HTR-8/SVneo (cell line): ENCODE measurements at regions not wholly inside any gene's neighbourhood (a gene's known extent, or its start where the extent isn't known, plus 50 kb on each side); places are given as distances from the start of the nearest gene placed in this dataset.
"Not testable (repeated sequence)": the region's sequence is repeated elsewhere in the genome, so short reads cannot be mapped to it uniquely, and the experiment has no call there.

Source experiments
- DNase-seq: peaks from one replicate; pipeline ENCODE4 v3.0.0; 2011; ENCODE audit warnings: low spot score, mixed read lengths; ENCODE audit not compliant: insufficient read length
- FAIRE-seq: peaks from 2 replicates; lab custom pipeline; 2011; peaks lifted over from hg19 to GRCh38; lab: Jason Lieb, UNC

GRCh38 chr1:99062192-99062591, 57.5 kb upstream of the PLPPR5 start:
- no peak for FAIRE-seq
- DNase-seq: no peak

GRCh38 chr1:99069146-99069545, 64.5 kb upstream of the PLPPR5 start:
- no peak for DNase-seq
- no peak for FAIRE-seq

- DNase-seq, FAIRE-seq: not testable (repeated sequence)
These were observed 73.9 kb upstream of the PLPPR5 start for GRCh38 chr1:99078529-99078928.

- no peak for FAIRE-seq
- no peak for DNase-seq
These were observed 77.7 kb upstream of the PLPPR5 start for GRCh38 chr1:99082366-99082765.

- no peak for DNase-seq
- no peak for FAIRE-seq
These were observed 78.7 kb upstream of the PLPPR5 start for GRCh38 chr1:99083338-99083737.

GRCh38 chr1:99084562-99084961, 79.9 kb upstream of the PLPPR5 start:
- FAIRE-seq (no peak), DNase-seq (no peak)

GRCh38 chr1:99086057-99086456, 81.4 kb upstream of the PLPPR5 start:
- DNase-seq (no peak), FAIRE-seq (no peak)

GRCh38 chr1:99098589-99098988, 93.9 kb upstream of the PLPPR5 start:
- FAIRE-seq (no peak), DNase-seq (no peak)

GRCh38 chr1:99106274-99106673, 101.6 kb upstream of the PLPPR5 start:
- no peak for FAIRE-seq
- no peak for DNase-seq

- no peak for DNase-seq
- no peak for FAIRE-seq
These were observed 103.0 kb upstream of the PLPPR5 start for GRCh38 chr1:99107680-99108079.

- no peak for FAIRE-seq
- no peak for DNase-seq
These were observed 105.7 kb upstream of the PLPPR5 start for GRCh38 chr1:99110140-99111041.

- FAIRE-seq (no peak), DNase-seq (no peak)
These were observed 110.6 kb upstream of the PLPPR5 start for GRCh38 chr1:99115231-99115630.

- no peak for DNase-seq
- FAIRE-seq: no peak
These were observed 114.5 kb upstream of the PLPPR5 start for GRCh38 chr1:99119188-99119587.

- no peak for FAIRE-seq
- DNase-seq: no peak
These were observed 117.4 kb upstream of the PLPPR5 start for GRCh38 chr1:99122039-99122438.

GRCh38 chr1:99123936-99124335, 119.3 kb upstream of the PLPPR5 start:
- no peak for FAIRE-seq
- DNase-seq: no peak

GRCh38 chr1:99131546-99131945, 126.9 kb upstream of the PLPPR5 start:
- no peak for DNase-seq
- FAIRE-seq: no peak

- FAIRE-seq: no peak
- no peak for DNase-seq
These were observed 129.3 kb upstream of the PLPPR5 start for GRCh38 chr1:99133756-99134500.

GRCh38 chr1:99137554-99138206, 126.6 kb upstream of the PLPPR4 start:
- DNase-seq: no peak
- FAIRE-seq: no peak

- DNase-seq (no peak), FAIRE-seq (no peak)
These were observed 124.4 kb upstream of the PLPPR4 start for GRCh38 chr1:99139876-99140275.

GRCh38 chr1:99146129-99146848, 118.0 kb upstream of the PLPPR4 start:
- FAIRE-seq (no peak), DNase-seq (no peak)
